ENCODE measurements at regions not wholly inside any gene's neighbourhood (a gene's known extent, or its start where the extent isn't known, plus 50 kb on each side); places are given as distances from the start of the nearest gene placed in this dataset.

- TF ChIP-seq CTCF (IDR thresholded peaks at IDR 0.05), result no peak
- no peaks in the 10 kb centered on the region for H3K9me3 ChIP-seq
- no peak overlapping the region for H3K27ac ChIP-seq
- H3K36me3 ChIP-seq, result no peaks in the 10 kb centered on the region
- DNase-seq, result no peak
- H3K4me3 ChIP-seq, result no peak overlapping the region
- H3K27me3 ChIP-seq, result no peaks in the 10 kb centered on the region
- peak; percentile 75 for ATAC-seq
- intact Hi-C loops (cut with DNase I), result no loop called here
- H3K4me1 ChIP-seq, result peaks cover 5% of the 10 kb centered on the region
These were observed 151.7 kb upstream of the DDHD1 start for GRCh38 chr14:53304726-53305381.

- no peaks in the 10 kb centered on the region for H3K27me3 ChIP-seq
- no peak overlapping the region for H3K4me3 ChIP-seq
- no peak overlapping the region for H3K27ac ChIP-seq
- peak; percentile 76 for TF ChIP-seq CTCF (IDR thresholded peaks at IDR 0.05)
- intact Hi-C loops (cut with DNase I), result no loop called here
- no peaks in the 10 kb centered on the region for H3K36me3 ChIP-seq
- peak; percentile 64 for ATAC-seq
- H3K9me3 ChIP-seq, result no peaks in the 10 kb centered on the region
- no peaks in the 10 kb centered on the region for H3K4me1 ChIP-seq
- no peak for DNase-seq
These were observed 143.0 kb upstream of the DDHD1 start for GRCh38 chr14:53295985-53296582.

GRCh38 chr14:53295372-53295771, 142.2 kb upstream of the DDHD1 start:
- DNase-seq, result no peak
- no peak overlapping the region for H3K4me3 ChIP-seq
- no peak for ATAC-seq

GRCh38 chr14:53286301-53286700, 133.2 kb upstream of the DDHD1 start:
- DNase-seq, result no peak
- Histone ChIP-seq H3K4me3 (no peak overlapping the region), H3K9me3 (peaks cover 5% of the 10 kb centered on the region), H3K4me1 (no peaks in the 10 kb centered on the region), H3K36me3 (no peaks in the 10 kb centered on the region), H3K27ac (no peak overlapping the region), H3K27me3 (no peaks in the 10 kb centered on the region)
- intact Hi-C loops (cut with DNase I), result no loop called here
- TF ChIP-seq CTCF (IDR thresholded peaks at IDR 0.05), result no peak
- ATAC-seq, result no peak

More at GRCh38 chr14:53295372-53295771, 142.2 kb upstream of the DDHD1 start:
- Histone ChIP-seq H3K27ac (no peak overlapping the region), H3K27me3 (no peaks in the 10 kb centered on the region), H3K36me3 (no peaks in the 10 kb centered on the region), H3K4me1 (no peaks in the 10 kb centered on the region), H3K9me3 (no peaks in the 10 kb centered on the region)
- no peak for TF ChIP-seq CTCF (IDR thresholded peaks at IDR 0.05)
- intact Hi-C loops (cut with DNase I), result no loop called here

GRCh38 chr14:53285821-53286220, 132.7 kb upstream of the DDHD1 start:
- H3K4me1 ChIP-seq, result no peaks in the 10 kb centered on the region
- intact Hi-C loops (cut with DNase I), result no loop called here
- no peak for DNase-seq
- TF ChIP-seq CTCF (IDR thresholded peaks at IDR 0.05), result no peak
- H3K9me3 ChIP-seq, result peaks cover 5% of the 10 kb centered on the region
- no peaks in the 10 kb centered on the region for H3K27me3 ChIP-seq
- no peak overlapping the region for H3K4me3 ChIP-seq
- H3K36me3 ChIP-seq, result no peaks in the 10 kb centered on the region
- no peak overlapping the region for H3K27ac ChIP-seq
- ATAC-seq, result no peak

All from upper lobe of right lung (tissue), 1 donor.